GM21515 (cell line): ENCODE measurements at regions not wholly inside any gene's neighbourhood (a gene's known extent, or its start where the extent isn't known, plus 50 kb on each side); places are given as distances from the start of the nearest gene placed in this dataset.
"Not testable (repeated sequence)": the region's sequence is repeated elsewhere in the genome, so short reads cannot be mapped to it uniquely, and the experiment has no call there.

ENCODE experiments used
- ATAC-seq: cut with Tn5 transposase; IDR thresholded peaks from one replicate; pipeline ENCODE4 v1.9.1; 2021; ENCODE audit not compliant: unreplicated experiment

DNA sequence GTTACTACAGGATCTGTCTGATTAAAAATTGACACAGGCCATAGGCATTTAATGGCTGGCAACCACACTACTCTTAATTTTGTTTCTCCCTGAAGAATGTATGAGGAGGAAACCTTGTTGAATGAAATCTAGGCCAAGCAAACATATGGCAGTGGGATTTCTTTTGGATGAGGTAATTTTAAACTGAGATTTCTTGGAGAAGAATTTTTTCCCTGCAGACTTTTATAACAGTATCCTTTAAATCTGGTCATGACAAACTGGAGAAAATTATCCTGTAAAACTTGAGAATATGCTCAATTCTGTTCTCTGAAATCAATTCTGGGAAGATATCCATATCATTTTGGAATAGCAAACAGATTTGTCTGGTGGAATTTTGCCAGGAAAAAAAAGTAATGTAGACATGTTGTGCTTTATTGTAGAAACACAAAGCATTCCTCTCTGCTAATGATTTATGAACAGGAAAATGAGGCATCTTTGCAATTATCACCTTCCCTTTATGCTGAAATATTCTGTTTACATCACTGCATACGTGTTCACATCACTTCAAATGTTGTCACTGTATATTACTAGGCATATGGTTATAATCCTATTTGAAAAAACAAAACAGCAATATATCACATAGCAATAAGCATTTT lies 108.3 kb upstream of the ARSJ start:
- no peak for ATAC-seq

DNA sequence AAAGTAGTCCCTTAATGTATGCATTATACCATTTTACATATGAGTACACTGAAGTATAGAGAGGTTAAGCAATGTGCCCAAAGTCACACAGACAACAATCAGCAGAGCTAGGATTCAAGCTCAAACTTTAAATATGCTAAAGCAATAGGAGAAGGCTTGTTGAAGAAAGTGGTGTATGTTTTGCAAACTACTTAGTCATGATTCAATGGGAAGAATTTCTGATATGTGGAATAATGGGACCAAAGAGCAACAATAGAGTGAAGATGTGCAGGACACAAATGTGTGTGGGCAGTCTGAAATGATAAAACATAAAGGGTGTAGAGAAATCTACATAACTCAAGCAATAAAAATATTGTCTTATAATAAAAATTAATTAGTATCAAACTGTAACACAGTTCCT lies 109.0 kb upstream of the ARSJ start:
- ATAC-seq: no peak

DNA sequence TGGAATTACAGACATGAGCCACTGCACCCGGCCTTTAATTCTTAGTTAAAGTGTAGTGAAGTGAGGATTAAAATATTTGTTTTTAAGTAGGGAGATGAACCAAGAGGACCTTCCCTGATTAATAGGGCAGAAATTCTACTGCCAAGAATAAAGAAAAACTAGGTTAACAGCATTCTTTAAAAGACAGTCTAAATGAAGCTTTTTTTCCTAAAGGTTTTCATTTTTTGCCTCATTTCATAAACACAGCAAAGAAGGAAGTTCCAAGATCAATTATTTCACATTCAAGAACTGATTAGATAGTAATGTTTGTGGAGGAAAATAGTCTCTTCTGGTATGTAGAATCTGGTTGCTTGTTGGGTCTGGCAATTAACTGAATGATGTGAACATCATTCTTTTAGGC lies 112.1 kb upstream of the ARSJ start:
- no peak for ATAC-seq

DNA sequence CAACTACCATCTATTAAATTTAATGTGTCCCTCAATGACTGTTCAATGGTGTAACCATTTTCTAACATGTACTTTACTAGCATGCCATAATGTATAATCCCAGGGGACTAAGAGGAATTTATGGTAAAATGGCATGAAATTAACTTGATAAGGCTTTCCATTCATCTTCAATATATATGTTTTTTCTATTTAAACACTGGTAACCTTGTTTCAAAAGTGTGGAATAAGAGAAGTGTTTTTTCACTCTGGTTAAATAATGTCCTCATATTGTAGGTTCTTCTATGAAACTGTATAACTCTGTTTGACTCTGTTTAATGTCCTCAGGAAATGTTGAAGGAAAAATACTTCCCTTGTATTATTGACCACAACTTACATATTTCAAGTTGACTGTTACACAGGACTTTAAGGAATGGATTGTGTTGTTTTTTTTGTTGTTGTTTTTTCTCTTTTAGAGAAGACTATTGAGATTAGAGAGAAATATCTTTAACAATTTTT lies 113.8 kb upstream of the ARSJ start:
- no peak for ATAC-seq

DNA sequence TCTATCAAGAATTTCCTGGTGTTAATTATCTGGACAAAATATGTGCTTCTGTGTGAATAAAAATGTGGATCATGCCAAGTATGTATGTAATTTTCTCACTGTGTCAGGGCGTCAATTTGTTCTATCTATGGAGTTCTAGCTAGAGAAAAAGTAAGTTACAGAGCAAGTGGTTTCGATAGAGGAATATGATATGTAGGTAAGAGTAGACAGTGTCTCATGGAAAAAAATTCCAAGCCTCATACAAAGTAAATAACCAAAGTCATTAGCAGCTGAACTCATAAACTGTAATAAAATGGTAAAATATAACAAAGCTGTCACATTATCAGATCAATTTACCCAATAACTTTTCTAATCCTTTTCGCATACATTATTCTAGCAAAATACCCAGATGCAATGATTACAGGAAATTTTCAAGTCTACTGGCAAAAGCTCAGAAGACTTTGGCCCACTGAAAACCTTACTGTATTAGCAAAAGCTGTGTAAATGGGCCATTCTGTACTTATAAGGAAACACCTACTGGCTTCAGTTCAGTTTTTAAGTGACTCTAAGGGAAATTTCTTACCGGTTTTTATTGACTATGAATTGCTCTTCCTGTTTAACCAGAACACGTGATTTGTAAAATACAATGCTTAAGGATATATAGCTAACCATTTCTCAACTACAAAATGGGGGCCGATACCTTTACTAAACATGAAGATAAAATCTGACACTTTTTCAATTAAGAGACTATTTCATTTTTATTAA lies 121.0 kb upstream of the ARSJ start:
- ATAC-seq: no peak

DNA sequence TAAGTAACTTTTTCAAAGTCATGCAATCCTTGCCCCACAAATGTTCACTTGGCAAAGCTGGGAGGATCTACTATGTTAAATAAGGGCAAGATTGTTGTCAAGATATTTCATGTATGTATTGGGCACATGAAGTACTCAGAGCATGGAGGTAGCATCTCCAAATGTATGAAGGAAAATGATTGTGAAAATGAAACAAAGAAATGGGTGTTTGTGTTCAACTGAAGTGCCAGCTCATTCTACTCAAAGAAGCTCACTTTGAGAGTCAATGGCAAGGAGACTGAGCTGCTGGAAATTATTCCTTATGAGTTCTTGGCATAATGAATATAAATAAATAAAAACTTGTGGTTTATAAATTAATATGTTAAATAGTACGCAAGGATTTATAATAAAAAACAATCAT lies 124.5 kb upstream of the ARSJ start:
- ATAC-seq: no peak

DNA sequence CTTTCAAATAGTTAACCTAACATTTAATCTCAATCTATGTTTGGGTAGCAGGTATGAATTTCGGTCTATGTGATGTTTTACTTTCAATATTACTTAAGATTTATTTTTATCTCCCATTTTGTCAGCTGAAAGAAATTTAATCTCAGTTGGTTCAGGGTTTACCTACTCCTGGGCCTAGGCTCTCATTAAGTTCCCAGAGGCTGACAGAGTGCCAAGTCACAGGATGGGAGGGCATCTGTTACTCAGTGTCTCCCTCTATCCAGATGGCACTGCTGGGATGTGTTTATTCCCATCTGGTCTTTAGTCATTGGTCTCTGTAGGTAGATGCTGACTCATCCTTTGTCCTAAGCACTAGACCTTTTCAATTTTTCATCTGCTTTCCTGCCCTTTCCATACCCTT lies 129.4 kb upstream of the ARSJ start:
- ATAC-seq: no peak

DNA sequence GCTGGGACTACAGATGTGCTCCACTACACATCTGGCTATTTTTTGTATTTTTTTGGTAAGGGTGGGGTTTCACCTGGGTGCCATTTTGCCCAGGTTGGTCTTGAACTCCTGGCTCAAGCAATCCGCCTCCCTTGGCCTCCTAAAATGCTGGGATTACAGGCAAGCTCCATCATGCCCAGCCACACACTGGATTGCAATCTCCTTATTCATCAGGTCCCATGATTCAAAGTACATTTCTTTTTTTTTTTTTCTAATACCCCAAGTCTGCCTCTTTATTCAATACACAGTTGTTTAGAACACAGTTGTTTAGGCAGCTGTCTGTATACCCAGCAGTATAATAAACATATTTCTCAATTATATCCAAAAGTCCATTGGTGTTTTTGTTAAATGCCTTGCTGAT lies 130.3 kb upstream of the ARSJ start:
- no peak for ATAC-seq

DNA sequence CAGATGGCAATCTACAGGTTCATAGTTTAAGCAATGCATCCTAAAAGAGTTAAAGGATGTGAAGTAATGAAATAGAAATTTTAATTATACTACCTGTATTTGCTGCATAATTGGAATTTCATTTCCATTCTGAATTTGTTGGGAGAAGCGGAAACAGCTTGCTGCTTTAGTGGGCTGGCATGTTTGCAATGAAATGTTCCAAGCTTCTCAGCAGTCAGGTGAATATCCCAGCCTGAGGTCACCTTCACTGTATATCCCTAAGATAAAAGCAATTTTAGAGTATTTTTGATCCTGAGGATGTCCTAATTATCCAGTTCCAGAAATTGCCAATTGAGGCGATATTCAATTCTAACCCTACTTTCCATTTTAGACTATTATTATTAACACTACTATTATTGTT lies 136.1 kb upstream of the ARSJ start:
- no peak for ATAC-seq

DNA sequence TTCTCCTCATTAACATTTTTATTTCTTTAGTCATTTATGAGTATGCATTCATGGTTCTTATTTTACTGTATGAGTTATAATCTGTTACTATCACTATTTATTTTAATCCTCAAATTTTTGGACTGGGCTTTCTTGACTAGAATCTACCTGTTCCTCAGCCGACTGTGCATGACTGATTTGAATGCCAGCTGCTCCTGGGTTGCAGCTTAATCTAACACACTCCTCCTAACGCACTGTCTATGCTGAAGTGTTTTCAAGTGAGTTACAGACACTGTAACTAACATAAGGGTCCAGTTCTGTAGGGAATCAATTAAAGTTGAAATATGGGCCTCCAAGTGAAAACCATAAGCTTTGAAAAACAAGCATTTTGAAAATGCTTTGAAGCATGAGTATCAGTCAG lies 137.4 kb upstream of the ARSJ start:
- ATAC-seq: no peak

DNA sequence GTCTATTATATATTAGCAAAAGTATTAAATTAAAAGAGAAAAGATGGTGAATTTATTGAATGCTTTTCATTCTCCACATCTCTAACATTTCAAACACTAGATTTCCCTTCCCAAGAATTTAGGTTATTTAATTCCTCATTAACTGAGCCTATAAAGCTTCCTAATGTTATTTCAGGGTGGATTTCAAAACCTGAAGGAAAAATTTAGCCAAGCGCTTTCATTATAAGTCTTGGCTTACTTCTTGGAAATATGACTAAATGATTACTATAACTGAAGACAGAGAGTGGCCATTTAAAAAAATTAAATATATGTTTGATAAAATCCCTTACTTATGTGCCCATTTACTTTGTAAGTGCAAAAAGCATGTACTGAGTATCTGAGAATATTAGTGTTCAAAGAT lies 141.8 kb upstream of the ARSJ start:
- no peak for ATAC-seq

DNA sequence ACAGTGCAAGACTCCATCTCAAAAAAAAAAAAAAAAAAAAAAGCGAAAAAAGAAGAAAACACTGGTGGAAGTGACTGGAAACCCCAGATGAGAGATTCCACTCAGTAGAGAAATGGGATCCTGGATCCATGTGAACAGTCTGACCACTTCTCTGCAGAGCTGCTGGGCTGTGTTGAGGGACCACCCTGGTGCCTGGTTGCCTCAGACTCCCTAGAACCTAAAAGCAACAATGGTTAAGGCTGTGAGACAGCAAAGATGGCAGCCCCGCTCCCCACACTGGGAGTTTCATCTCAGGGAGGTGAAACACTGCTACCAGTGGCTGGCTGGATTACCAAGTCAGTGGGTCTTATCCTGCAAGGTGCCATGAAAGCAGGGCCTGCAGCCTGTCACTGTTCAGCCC lies 152.8 kb upstream of the ARSJ start:
- no peak for ATAC-seq

DNA sequence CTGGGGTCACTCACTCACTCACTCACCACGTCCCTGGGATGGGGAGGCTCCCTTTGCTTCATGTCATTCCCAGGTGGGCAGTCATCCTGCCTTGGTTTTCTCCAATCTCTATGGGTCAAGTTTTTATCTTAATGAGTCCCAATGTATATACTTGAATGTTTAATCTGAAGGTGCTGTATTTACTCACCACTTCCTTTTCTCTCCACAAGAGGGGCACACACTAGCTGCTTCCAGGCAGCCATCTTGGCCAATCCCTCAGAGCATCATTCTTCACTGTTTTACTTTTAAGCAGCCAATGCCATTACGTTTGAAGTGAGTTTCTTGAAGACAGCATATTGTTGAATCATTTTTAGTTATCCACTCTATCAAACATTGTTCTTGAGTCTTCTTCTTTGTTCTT lies 153.4 kb upstream of the ARSJ start:
- peak; percentile 83 for ATAC-seq

DNA sequence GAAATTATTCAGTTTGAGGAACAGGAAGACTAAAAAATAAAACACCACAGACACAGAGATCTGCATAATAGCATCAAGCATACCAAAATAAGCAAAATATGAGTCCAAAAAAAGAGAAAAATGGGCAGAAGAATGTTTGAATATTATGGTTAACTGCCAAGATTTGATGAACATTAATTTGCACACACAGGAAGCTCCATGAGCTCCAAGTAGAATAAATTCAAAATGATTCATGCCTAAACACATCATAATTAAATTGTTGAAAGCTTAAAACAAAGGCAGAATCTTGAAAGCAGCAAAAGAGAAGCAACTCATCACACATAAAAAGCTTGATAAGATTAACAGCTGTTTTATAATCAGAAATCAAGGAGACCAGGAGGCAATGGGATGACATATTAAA lies 156.6 kb upstream of the ARSJ start:
- no peak for ATAC-seq

DNA sequence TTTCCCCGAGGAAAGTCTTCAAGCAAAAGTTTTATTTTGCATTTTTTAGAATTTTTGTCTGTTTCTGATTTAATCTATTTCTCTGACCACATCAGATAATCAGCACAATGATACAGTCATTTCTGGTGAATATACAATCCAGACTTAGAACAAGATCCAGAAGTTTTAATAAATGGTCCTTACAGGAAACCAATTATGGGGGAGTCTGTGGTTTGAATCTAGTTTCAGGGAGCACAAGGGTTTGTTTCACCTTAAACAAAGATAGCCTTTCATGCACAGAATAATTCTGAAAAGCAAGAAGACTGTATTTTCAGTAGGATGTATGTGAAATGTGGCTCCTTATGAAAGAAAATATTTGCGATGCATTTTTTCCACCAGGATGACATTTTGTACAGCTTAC lies 158.5 kb upstream of the ARSJ start:
- no peak for ATAC-seq

DNA sequence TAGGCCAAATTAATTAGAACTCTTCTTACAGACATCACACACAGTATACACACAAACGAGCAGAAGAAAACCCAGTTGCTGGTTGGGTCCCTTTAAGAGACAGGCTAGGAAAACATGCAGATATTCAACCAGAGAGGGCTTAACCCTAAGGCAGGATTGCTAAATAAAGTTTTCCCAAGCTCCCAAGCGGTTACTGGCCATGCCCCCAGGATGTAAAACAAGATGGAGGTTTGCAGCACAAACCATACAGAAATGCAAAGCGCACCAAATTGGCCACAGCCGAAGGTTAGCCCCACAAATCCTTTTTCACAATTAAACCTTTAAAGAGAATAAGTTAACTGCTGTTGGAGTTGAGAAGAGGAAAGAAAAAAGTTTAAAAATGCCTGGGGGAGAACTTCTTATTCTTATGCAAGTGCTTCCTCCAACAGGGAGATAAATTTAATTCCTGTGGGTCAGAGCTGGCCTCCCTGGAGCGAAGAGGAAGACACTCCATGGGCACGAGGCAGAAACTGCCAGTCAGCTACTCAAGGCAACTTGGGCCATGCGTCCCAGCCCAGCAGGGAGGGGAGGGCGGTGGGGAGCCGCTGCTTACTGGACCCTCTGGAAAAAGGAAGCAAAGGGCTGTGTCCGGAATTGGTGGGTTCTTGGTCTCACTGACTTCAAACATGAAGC lies 167.6 kb upstream of the ARSJ start:
- ATAC-seq: no peak

DNA sequence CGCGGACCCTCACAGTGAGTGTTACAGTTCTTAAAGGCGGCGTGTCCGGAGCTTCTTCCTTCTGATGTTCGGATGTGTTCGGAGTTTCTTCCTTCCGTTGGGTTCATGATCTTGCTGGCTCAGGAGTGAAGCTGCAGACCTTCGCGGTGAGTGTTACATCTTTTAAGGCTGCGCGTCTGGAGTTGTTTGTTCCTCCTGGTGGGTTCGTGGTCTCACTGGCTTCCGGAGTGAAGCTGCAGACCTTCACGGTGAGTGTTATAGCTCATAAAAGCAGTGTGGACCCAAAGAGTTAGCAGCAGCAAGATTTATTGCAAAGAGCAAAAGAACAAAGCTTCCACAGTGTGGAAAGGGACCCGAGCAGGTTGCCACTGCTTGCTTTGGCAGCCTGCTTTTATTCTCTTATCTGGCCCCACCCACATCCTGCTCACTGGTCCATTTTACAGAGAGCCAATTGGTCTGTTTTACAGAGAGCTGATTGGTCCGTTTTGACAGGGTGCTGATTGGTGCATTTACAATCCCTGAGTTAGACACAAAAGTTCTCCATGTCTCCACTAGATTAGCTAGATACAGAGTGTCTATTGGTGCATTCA lies 168.3 kb upstream of the ARSJ start:
- not testable (repeated sequence) for ATAC-seq

DNA sequence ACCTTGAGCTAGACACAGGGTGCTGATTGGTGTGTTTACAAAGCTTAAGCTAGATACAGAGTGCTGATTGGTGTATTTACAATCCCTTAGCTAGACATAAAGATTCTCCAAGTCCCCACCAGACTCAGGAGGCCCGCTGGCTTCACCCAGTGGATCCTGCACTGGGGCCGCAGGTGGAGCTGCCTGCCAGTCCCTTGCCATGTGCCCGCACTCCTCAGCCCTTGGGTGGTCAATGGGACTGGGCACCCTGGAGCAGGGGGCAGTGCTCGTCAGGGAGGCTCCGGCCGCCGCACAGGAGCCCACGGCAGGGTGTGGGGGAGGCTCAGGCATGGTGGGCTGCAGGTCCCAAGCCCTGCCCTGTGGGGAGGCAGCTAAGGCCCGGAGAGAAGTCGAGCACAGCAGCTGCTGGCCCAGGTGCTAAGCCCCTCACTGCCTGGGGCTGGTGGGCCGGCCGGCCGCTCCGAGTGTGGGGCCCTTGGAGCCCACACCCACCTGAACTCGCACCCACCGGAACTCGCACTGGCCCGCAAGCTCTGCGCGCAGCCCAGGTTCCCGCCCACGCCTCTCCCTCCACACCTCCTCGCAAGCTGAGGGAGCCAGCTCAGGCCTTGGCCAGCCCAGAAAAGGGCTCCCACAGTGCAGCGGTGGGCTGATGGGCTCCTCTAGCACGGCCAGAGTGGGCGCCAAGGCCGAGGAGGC lies 169.1 kb upstream of the ARSJ start:
- ATAC-seq: not testable (repeated sequence)

DNA sequence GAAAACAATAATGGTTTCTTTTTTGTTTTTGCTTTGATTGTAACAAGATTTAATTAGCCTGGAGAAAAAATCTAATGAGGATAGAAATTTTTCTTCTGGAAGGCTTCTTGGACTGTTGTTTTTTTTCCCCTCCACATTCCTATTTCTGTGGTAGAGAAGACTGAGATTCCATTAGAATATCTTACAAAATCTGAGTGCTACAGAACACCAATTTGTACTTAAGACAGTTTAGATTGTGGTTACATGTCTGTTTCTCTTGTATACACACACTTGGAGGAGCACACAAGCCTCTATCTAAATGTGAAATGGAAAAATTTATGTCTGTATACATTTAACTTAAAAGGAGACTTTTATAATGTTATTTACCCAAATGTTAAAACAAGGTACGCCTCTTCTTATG lies 176.9 kb upstream of the ARSJ start:
- no peak for ATAC-seq

DNA sequence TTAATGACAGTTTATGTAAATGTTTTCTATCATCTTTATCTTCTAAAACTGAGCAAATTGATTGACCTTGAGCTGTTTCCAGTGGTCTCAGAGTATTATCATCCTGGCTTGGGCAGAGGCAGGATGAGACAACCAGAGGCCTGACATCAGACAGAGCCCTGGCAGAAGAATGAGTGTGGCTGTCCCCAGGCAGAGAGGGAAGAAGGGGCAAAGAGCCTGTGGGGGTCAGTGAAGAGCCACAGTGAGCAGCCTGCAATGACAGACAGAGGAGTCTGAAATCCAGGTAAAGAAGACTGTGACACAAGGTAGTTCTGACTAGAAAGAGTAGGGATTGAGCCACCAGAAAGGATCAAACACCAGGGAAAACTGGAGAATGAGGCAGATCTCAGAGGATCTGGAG lies 182.4 kb upstream of the ARSJ start:
- ATAC-seq: no peak

DNA sequence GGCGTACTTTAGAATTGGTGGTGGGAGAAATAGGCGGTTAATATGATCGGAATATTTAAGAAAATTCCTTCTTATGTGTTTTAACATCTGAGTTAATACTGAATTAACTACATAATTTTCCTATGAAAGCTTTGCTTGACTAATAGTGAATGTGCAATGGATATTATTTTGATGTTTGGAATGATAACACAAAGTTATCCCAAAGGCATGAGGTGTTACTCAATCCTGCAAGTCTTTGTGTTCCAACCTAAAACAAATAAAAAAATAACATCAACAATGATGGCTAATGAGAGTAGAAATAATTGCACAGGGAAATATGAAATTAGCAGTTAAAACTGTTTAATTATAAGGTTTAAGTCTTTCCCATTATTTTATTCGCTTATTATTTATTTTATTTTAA lies 183.6 kb upstream of the ARSJ start:
- no peak for ATAC-seq
